H1 (cell line): ENCODE measurements at regions not wholly inside any gene's neighbourhood (a gene's known extent, or its start where the extent isn't known, plus 50 kb on each side); places are given as distances from the start of the nearest gene placed in this dataset.
A peak's percentile ranks its signal among the peaks of the same experiment; 100 is the strongest.

ENCODE experiments used
- CTCF ChIA-PET: fragments of 300-600 bp; sonication (Branson Sonifier 250); formaldehyde crosslinking; loops from one replicate; lab custom pipeline; 2021; ENCODE audit not compliant: partially characterized antibody; lab: Charles Lee
- POLR2A ChIA-PET: fragments of 300-600 bp; sonication (Branson Sonifier 250); formaldehyde crosslinking; loops from one replicate; lab custom pipeline; 2021; ENCODE audit warnings: inconsistent platforms; ENCODE audit not compliant: partially characterized antibody; lab: Charles Lee
- DNase-seq, 2 experiments: peaks; one replicate each; pipeline versions ENCODE4 v3.0.0 to v3.0.0-alpha.2; 2010 to 2022; ENCODE audit warnings: low spot score in 2 of 2, low read depth in 1 of 2, mixed read lengths in 1 of 2
- FAIRE-seq: peaks from 2 replicates; lab custom pipeline; 2011; peaks lifted over from hg19 to GRCh38; lab: Jason Lieb, UNC
- H2AFZ ChIP-seq: 2 replicates; pipeline ENCODE4 v1.8.1; 2012; ENCODE audit warnings: low read length, inconsistent platforms
- H2AK5ac ChIP-seq: 2 replicates; pipeline ENCODE4 v1.6.1; 2013; ENCODE audit warnings: low read depth, low read length
- H2BK120ac ChIP-seq: replicated peaks from 2 replicates; pipeline ENCODE3; 2013; ENCODE audit warnings: low read depth, low read length, inconsistent platforms
- H2BK12ac ChIP-seq: 2 replicates; pipeline ENCODE4 v1.6.1; 2013; ENCODE audit warnings: low read depth, low read length
- H2BK15ac ChIP-seq: 2 replicates; pipeline ENCODE4 v1.6.1; 2013; ENCODE audit warnings: low read length
- H2BK20ac ChIP-seq: 2 replicates; pipeline ENCODE4 v1.6.1; 2013; ENCODE audit warnings: low read length
- H2BK5ac ChIP-seq: 2 replicates; pipeline ENCODE4 v1.6.1; 2013; ENCODE audit warnings: low read depth, low read length
- H3K14ac ChIP-seq: 2 replicates; pipeline ENCODE4 v1.6.1; 2013; ENCODE audit warnings: inconsistent platforms; ENCODE audit not compliant: insufficient read length
- H3K18ac ChIP-seq: 2 replicates; pipeline ENCODE4 v1.6.1; 2013; ENCODE audit warnings: low read length; ENCODE audit errors: extremely low read depth
- H3K23ac ChIP-seq: 2 replicates; pipeline ENCODE4 v1.6.1; 2013; ENCODE audit warnings: inconsistent platforms; ENCODE audit not compliant: insufficient read length
- H3K23me2 ChIP-seq: 2 replicates; pipeline ENCODE4 v1.6.1; 2013; ENCODE audit warnings: low read depth, low read length
- H3K27ac ChIP-seq: 2 replicates; pipeline ENCODE4 v1.6.1; 2011; ENCODE audit warnings: low read depth, low read length, inconsistent platforms
- H3K27me3 ChIP-seq, 4 experiments: replicated peaks in 1 of 4; 1 replicate in 1 of 4; 2 replicates in 3 of 4; pipeline versions ENCODE4 v1.6.1 to v1.8.1; 2011 to 2013; ENCODE audit warnings: low read length in 3 of 4, mild to moderate bottlenecking in 3 of 4, inconsistent platforms in 2 of 4, mixed read lengths in 2 of 4, moderate library complexity in 1 of 4; ENCODE audit not compliant: control insufficient read depth in 3 of 4, insufficient read depth in 3 of 4; ENCODE audit errors: extremely low read depth in 1 of 4
- H3K36me3 ChIP-seq, 4 experiments: 2 replicates each; pipeline versions ENCODE4 v1.6.1 to v1.8.1; 2011 to 2013; ENCODE audit warnings: mild to moderate bottlenecking in 4 of 4, low read length in 3 of 4, moderate library complexity in 2 of 4, control low read depth in 1 of 4, inconsistent platforms in 1 of 4; ENCODE audit not compliant: insufficient read depth in 4 of 4, control insufficient read depth in 2 of 4
- H3K4ac ChIP-seq: replicated peaks from 2 replicates; pipeline ENCODE3; 2013; ENCODE audit warnings: low read length, low read depth, mixed read lengths, inconsistent platforms; ENCODE audit not compliant: insufficient read length
- H3K4me1 ChIP-seq, 4 experiments: replicated peaks in 1 of 4; 1 replicate in 1 of 4; 2 replicates in 3 of 4; pipeline versions ENCODE4 v1.6.1 to v1.8.1; 2011 to 2013; ENCODE audit warnings: low read length in 3 of 4, inconsistent platforms in 2 of 4, mixed read lengths in 1 of 4; ENCODE audit not compliant: insufficient read depth in 4 of 4, control insufficient read depth in 3 of 4
- H3K4me2 ChIP-seq, 2 experiments: 2 replicates each; pipeline versions ENCODE4 v1.6.1 to v1.8.1; 2011 to 2013; ENCODE audit warnings: low read depth in 2 of 2, low read length in 2 of 2, control low read depth in 1 of 2, inconsistent platforms in 1 of 2, mild to moderate bottlenecking in 1 of 2; ENCODE audit not compliant: insufficient read depth in 1 of 2
- H3K4me3 ChIP-seq, 4 experiments: fragments of 200-600, 300-600 bp in 1 of 4; sonication (generic), shearing (Covaris generic), sonication (Bioruptor Twin) in 1 of 4; 2 replicates each; pipeline versions ENCODE4 v1.5.1 to v1.8.1; 2011 to 2016; ENCODE audit warnings: low read length in 4 of 4, low read depth in 3 of 4, control low read depth in 2 of 4, inconsistent platforms in 2 of 4, mild to moderate bottlenecking in 2 of 4, mixed read lengths in 1 of 4, moderate library complexity in 1 of 4; ENCODE audit not compliant: insufficient read depth in 2 of 4; ENCODE audit errors: extremely low read depth in 1 of 4
- H3K56ac ChIP-seq: replicated peaks from 2 replicates; pipeline ENCODE3; 2013; ENCODE audit warnings: low read depth, mild to moderate bottlenecking, mixed read lengths, low read length, inconsistent platforms; ENCODE audit not compliant: insufficient read length
- H3K79me1 ChIP-seq: 2 replicates; pipeline ENCODE4 v1.6.1; 2013; ENCODE audit warnings: low read depth, low read length, control low read depth
- H3K79me2 ChIP-seq, 2 experiments: 2 replicates each; pipeline versions ENCODE4 v1.6.1 to v1.8.1; 2012 to 2013; ENCODE audit warnings: low read length in 2 of 2, mild to moderate bottlenecking in 2 of 2, inconsistent platforms in 1 of 2; ENCODE audit not compliant: insufficient read depth in 2 of 2, control insufficient read depth in 1 of 2
- H3K9ac ChIP-seq, 4 experiments: replicated peaks in 1 of 4; 1 replicate in 1 of 4; 2 replicates in 3 of 4; pipeline versions ENCODE4 v1.6.1 to v1.8.1; 2011 to 2013; ENCODE audit warnings: low read depth in 3 of 4, low read length in 3 of 4, control low read depth in 2 of 4, mild to moderate bottlenecking in 2 of 4, moderate library complexity in 2 of 4, inconsistent platforms in 1 of 4; ENCODE audit errors: extremely low read depth in 1 of 4
- H3K9me3 ChIP-seq, 2 experiments: 2 replicates each; pipeline versions ENCODE4 v1.6.1 to v1.8.1; 2012 to 2013; ENCODE audit warnings: mild to moderate bottlenecking in 2 of 2, moderate library complexity in 2 of 2, control low read depth in 1 of 2, inconsistent platforms in 1 of 2, low read depth in 1 of 2, low read length in 1 of 2, mixed read lengths in 1 of 2; ENCODE audit not compliant: insufficient read depth in 2 of 2
- H4K20me1 ChIP-seq, 2 experiments: replicated peaks in 1 of 2; 2 replicates each; pipeline versions ENCODE3 to v1.8.1; 2011 to 2013; ENCODE audit warnings: inconsistent platforms in 2 of 2, low read length in 2 of 2, mild to moderate bottlenecking in 1 of 2; ENCODE audit not compliant: insufficient read depth in 2 of 2, control insufficient read depth in 1 of 2
- H4K5ac ChIP-seq: 2 replicates; pipeline ENCODE4 v1.6.1; 2013; ENCODE audit warnings: low read length, low read depth, mixed read lengths, inconsistent platforms; ENCODE audit not compliant: insufficient read length
- H4K8ac ChIP-seq: 2 replicates; pipeline ENCODE4 v1.8.0; 2013; ENCODE audit warnings: mild to moderate bottlenecking, moderate library complexity, low read length, inconsistent platforms; ENCODE audit not compliant: insufficient read depth; ENCODE audit errors: extremely low read depth
- H4K91ac ChIP-seq: replicated peaks from 2 replicates; pipeline ENCODE3; 2013; ENCODE audit warnings: low read length, mixed read lengths, inconsistent platforms; ENCODE audit not compliant: insufficient read length
- ATF3 ChIP-seq: IDR thresholded peaks from 2 replicates; pipeline ENCODE4 v1.6.1; 2011; ENCODE audit warnings: low read depth, mild to moderate bottlenecking, low read length; ENCODE audit not compliant: insufficient read depth
- CBX8 ChIP-seq: fragments of 300-800, 300-1000 bp; sonication (generic); IDR thresholded peaks from 2 replicates; pipeline ENCODE4 v1.7.1; 2016; ENCODE audit warnings: low read depth, low read length, borderline replicate concordance
- CEBPB ChIP-seq: IDR thresholded peaks from 2 replicates; pipeline ENCODE4 v1.6.1; 2012; ENCODE audit warnings: low read depth, low read length
- CHD2 ChIP-seq: IDR thresholded peaks from 2 replicates; pipeline ENCODE4 v1.6.1; 2012; ENCODE audit warnings: low read length, improper control_type of control experiment
- HDAC2 ChIP-seq, 2 experiments: fragments of 300-600 bp in 1 of 2; sonication (generic) in 1 of 2; IDR thresholded peaks; 2 replicates each; pipeline ENCODE4 v1.6.1; 2011 to 2012; ENCODE audit warnings: low read depth in 2 of 2, low read length in 2 of 2, mild to moderate bottlenecking in 2 of 2, moderate library complexity in 2 of 2, borderline replicate concordance in 1 of 2, inconsistent platforms in 1 of 2
- KDM1A ChIP-seq: fragments of 200-600, 300-600 bp; sonication (generic); IDR thresholded peaks from 2 replicates; pipeline ENCODE4 v1.7.1; 2016; ENCODE audit warnings: mild to moderate bottlenecking, low read length, borderline replicate concordance
- POLR2A ChIP-seq, 2 experiments: IDR thresholded peaks; 1 replicate in 1 of 2; 2 replicates in 1 of 2; pipeline ENCODE4 v1.6.1; 2011; ENCODE audit warnings: low read depth in 2 of 2, low read length in 2 of 2, mild to moderate bottlenecking in 2 of 2; ENCODE audit errors: control extremely low read depth in 1 of 2
- RBBP5 ChIP-seq: IDR thresholded peaks from 2 replicates; pipeline ENCODE4 v1.7.1; 2012; ENCODE audit warnings: low read depth, mild to moderate bottlenecking, inconsistent platforms, low read length, moderate library complexity, borderline replicate concordance
- RFX5 ChIP-seq: IDR thresholded peaks from 2 replicates; pipeline ENCODE4 v1.6.1; 2011; ENCODE audit warnings: low read depth, low read length, improper control_type of control experiment, borderline replicate concordance
- RNF2 ChIP-seq: fragments of 200-900, 300-1000 bp; sonication (generic); IDR thresholded peaks from 2 replicates; pipeline ENCODE4 v1.7.1; 2016; ENCODE audit warnings: borderline replicate concordance, low read depth, mild to moderate bottlenecking, antibody characterized with exemption, low read length; ENCODE audit not compliant: poor library complexity, severe bottlenecking; ENCODE audit errors: missing control alignments
- SP2 ChIP-seq: IDR thresholded peaks from 2 replicates; pipeline ENCODE4 v1.6.1; 2012; ENCODE audit warnings: mild to moderate bottlenecking, low read length, inconsistent platforms
- SRF ChIP-seq: IDR thresholded peaks from 2 replicates; pipeline ENCODE4 v1.6.1; 2011; ENCODE audit warnings: mild to moderate bottlenecking, low read depth, low read length, moderate library complexity
- ZNF274 ChIP-seq: IDR thresholded peaks from 2 replicates; pipeline ENCODE4 v1.7.0; 2012; ENCODE audit warnings: low read length, borderline replicate concordance; ENCODE audit errors: extremely low read depth
- WGBS, 2 experiments: shearing (Covaris generic) in 1 of 2; methylation state at CpG; one replicate each; pipeline versions ENCODE4 v1.1.6 to v1.1.7; 2013 to 2015; ENCODE audit warnings: low lambda C conversion rate in 2 of 2, mixed read lengths in 2 of 2, inconsistent platforms in 1 of 2, low coverage in 1 of 2, missing lambda C conversion rate in 1 of 2; ENCODE audit not compliant: insufficient replicate concordance in 2 of 2, insufficient coverage in 1 of 2, insufficient read length in 1 of 2; ENCODE audit errors: extremely low coverage in 1 of 2, missing lambda C conversion rate in 1 of 2; 5-methylcytosine and 5-hydroxymethylcytosine counted together

- Histone ChIP-seq H4K91ac (no peak overlapping the region), H2BK12ac (no peak overlapping the region), H3K4me1 (peaks cover 0 to 6% (median 1%) of the 10 kb centered on the region in 4 experiments; a peak in 2 of 7 replicates), H2BK15ac (no peak overlapping the region), H3K14ac (no peak overlapping the region), H4K20me1 (no peaks in the 10 kb centered on the region), H2BK120ac (no peak overlapping the region), H3K4me2 (no peak overlapping the region), H3K27me3 (peaks cover 0 to 3% (median 0%) of the 10 kb centered on the region in 4 experiments; a peak in 1 of 7 replicates), H2AFZ (peak overlapping the region; percentile 15; the same call in 1 of the 2 replicates), H2BK20ac (no peak overlapping the region), H3K4ac (no peak overlapping the region), H3K23me2 (no peaks in the 10 kb centered on the region), H3K27ac (no peak overlapping the region), H3K36me3 (no peaks in the 10 kb centered on the region), H3K9me3 (no peaks in the 10 kb centered on the region), H3K4me3 (no peak overlapping the region), H3K79me1 (no peaks in the 10 kb centered on the region), H2BK5ac (no peak overlapping the region), H3K79me2 (no peaks in the 10 kb centered on the region), H3K56ac (no peak overlapping the region), H3K18ac (no peak overlapping the region), H2AK5ac (no peak overlapping the region), H3K23ac (no peak overlapping the region), H3K9ac (no peak overlapping the region), H4K5ac (no peak overlapping the region), H4K8ac (no peak overlapping the region)
- ChIA-PET CTCF (interaction anchor here (0.8 to 1.3 kb wide), 4 partner anchors 10 to 331 kb away, joined by 3 to 6 read pairs (median 4); no protein-coding TSS in a partner anchor), POLR2A (interaction anchor here (0.6 to 1.2 kb wide), 3 partner anchors 88 to 353 kb away, joined by 3 to 4 read pairs (median 3); no protein-coding TSS in a partner anchor)
- WGBS, 2 experiments = 90% methylated on average over 3 of the region's 3 CpGs; no CpG with 5 or more reads in 1 of the 2 experiments
- FAIRE-seq (no peak), DNase-seq (no peak)
- TF ChIP-seq SP2 (no peak), ZNF274 (no peak), SRF (no peak), RNF2 (no peak), ATF3 (no peak), CEBPB (no peak), CHD2 (no peak), CBX8 (no peak), KDM1A (no peak), HDAC2 (IDR thresholded peaks at IDR 0.05; ENCODE audit: borderline replicate concordance in 1 of 2, low read depth in 2 of 2, low read length in 2 of 2) (no peak), RBBP5 (no peak), RFX5 (no peak), POLR2A (IDR thresholded peaks at IDR 0.05; ENCODE audit: control extremely low read depth in 1 of 2, low read depth in 2 of 2, low read length in 2 of 2) (no peak)
These were observed 79.2 kb downstream of the FOXB1 start for GRCh38 chr15:60083318-60083717.
